H1 (cell line): ENCODE measurements at regions not wholly inside any gene's neighbourhood (a gene's known extent, or its start where the extent isn't known, plus 50 kb on each side); places are given as distances from the start of the nearest gene placed in this dataset.

Experiments used
- CTCF ChIA-PET: fragments of 300-600 bp; sonication (Branson Sonifier 250); formaldehyde crosslinking; loops from one replicate; lab custom pipeline; 2021; ENCODE audit not compliant: partially characterized antibody; lab: Charles Lee
- POLR2A ChIA-PET: fragments of 300-600 bp; sonication (Branson Sonifier 250); formaldehyde crosslinking; loops from one replicate; lab custom pipeline; 2021; ENCODE audit warnings: inconsistent platforms; ENCODE audit not compliant: partially characterized antibody; lab: Charles Lee
- DNase-seq, 2 experiments: peaks; one replicate each; pipeline versions ENCODE4 v3.0.0 to v3.0.0-alpha.2; 2010 to 2022; ENCODE audit warnings: low spot score in 2 of 2, low read depth in 1 of 2, mixed read lengths in 1 of 2
- FAIRE-seq: peaks from 2 replicates; lab custom pipeline; 2011; peaks lifted over from hg19 to GRCh38; lab: Jason Lieb, UNC
- H2AFZ ChIP-seq: 2 replicates; pipeline ENCODE4 v1.8.1; 2012; ENCODE audit warnings: low read length, inconsistent platforms
- H2AK5ac ChIP-seq: 2 replicates; pipeline ENCODE4 v1.6.1; 2013; ENCODE audit warnings: low read depth, low read length
- H2BK120ac ChIP-seq: replicated peaks from 2 replicates; pipeline ENCODE3; 2013; ENCODE audit warnings: low read depth, low read length, inconsistent platforms
- H2BK12ac ChIP-seq: 2 replicates; pipeline ENCODE4 v1.6.1; 2013; ENCODE audit warnings: low read depth, low read length
- H2BK15ac ChIP-seq: 2 replicates; pipeline ENCODE4 v1.6.1; 2013; ENCODE audit warnings: low read length
- H2BK20ac ChIP-seq: 2 replicates; pipeline ENCODE4 v1.6.1; 2013; ENCODE audit warnings: low read length
- H2BK5ac ChIP-seq: 2 replicates; pipeline ENCODE4 v1.6.1; 2013; ENCODE audit warnings: low read depth, low read length
- H3K14ac ChIP-seq: 2 replicates; pipeline ENCODE4 v1.6.1; 2013; ENCODE audit warnings: inconsistent platforms; ENCODE audit not compliant: insufficient read length
- H3K18ac ChIP-seq: 2 replicates; pipeline ENCODE4 v1.6.1; 2013; ENCODE audit warnings: low read length; ENCODE audit errors: extremely low read depth
- H3K23ac ChIP-seq: 2 replicates; pipeline ENCODE4 v1.6.1; 2013; ENCODE audit warnings: inconsistent platforms; ENCODE audit not compliant: insufficient read length
- H3K23me2 ChIP-seq: 2 replicates; pipeline ENCODE4 v1.6.1; 2013; ENCODE audit warnings: low read depth, low read length
- H3K27ac ChIP-seq: 2 replicates; pipeline ENCODE4 v1.6.1; 2011; ENCODE audit warnings: low read depth, low read length, inconsistent platforms
- H3K27me3 ChIP-seq, 4 experiments: replicated peaks in 1 of 4; 1 replicate in 1 of 4; 2 replicates in 3 of 4; pipeline versions ENCODE4 v1.6.1 to v1.8.1; 2011 to 2013; ENCODE audit warnings: low read length in 3 of 4, mild to moderate bottlenecking in 3 of 4, inconsistent platforms in 2 of 4, mixed read lengths in 2 of 4, moderate library complexity in 1 of 4; ENCODE audit not compliant: control insufficient read depth in 3 of 4, insufficient read depth in 3 of 4; ENCODE audit errors: extremely low read depth in 1 of 4
- H3K36me3 ChIP-seq, 4 experiments: 2 replicates each; pipeline versions ENCODE4 v1.6.1 to v1.8.1; 2011 to 2013; ENCODE audit warnings: mild to moderate bottlenecking in 4 of 4, low read length in 3 of 4, moderate library complexity in 2 of 4, control low read depth in 1 of 4, inconsistent platforms in 1 of 4; ENCODE audit not compliant: insufficient read depth in 4 of 4, control insufficient read depth in 2 of 4
- H3K4ac ChIP-seq: replicated peaks from 2 replicates; pipeline ENCODE3; 2013; ENCODE audit warnings: low read length, low read depth, mixed read lengths, inconsistent platforms; ENCODE audit not compliant: insufficient read length
- H3K4me1 ChIP-seq, 4 experiments: replicated peaks in 1 of 4; 1 replicate in 1 of 4; 2 replicates in 3 of 4; pipeline versions ENCODE4 v1.6.1 to v1.8.1; 2011 to 2013; ENCODE audit warnings: low read length in 3 of 4, inconsistent platforms in 2 of 4, mixed read lengths in 1 of 4; ENCODE audit not compliant: insufficient read depth in 4 of 4, control insufficient read depth in 3 of 4
- H3K4me2 ChIP-seq, 2 experiments: 2 replicates each; pipeline versions ENCODE4 v1.6.1 to v1.8.1; 2011 to 2013; ENCODE audit warnings: low read depth in 2 of 2, low read length in 2 of 2, control low read depth in 1 of 2, inconsistent platforms in 1 of 2, mild to moderate bottlenecking in 1 of 2; ENCODE audit not compliant: insufficient read depth in 1 of 2
- H3K4me3 ChIP-seq, 4 experiments: fragments of 200-600, 300-600 bp in 1 of 4; sonication (generic), shearing (Covaris generic), sonication (Bioruptor Twin) in 1 of 4; 2 replicates each; pipeline versions ENCODE4 v1.5.1 to v1.8.1; 2011 to 2016; ENCODE audit warnings: low read length in 4 of 4, low read depth in 3 of 4, control low read depth in 2 of 4, inconsistent platforms in 2 of 4, mild to moderate bottlenecking in 2 of 4, mixed read lengths in 1 of 4, moderate library complexity in 1 of 4; ENCODE audit not compliant: insufficient read depth in 2 of 4; ENCODE audit errors: extremely low read depth in 1 of 4
- H3K56ac ChIP-seq: replicated peaks from 2 replicates; pipeline ENCODE3; 2013; ENCODE audit warnings: low read depth, mild to moderate bottlenecking, mixed read lengths, low read length, inconsistent platforms; ENCODE audit not compliant: insufficient read length
- H3K79me1 ChIP-seq: 2 replicates; pipeline ENCODE4 v1.6.1; 2013; ENCODE audit warnings: low read depth, low read length, control low read depth
- H3K79me2 ChIP-seq, 2 experiments: 2 replicates each; pipeline versions ENCODE4 v1.6.1 to v1.8.1; 2012 to 2013; ENCODE audit warnings: low read length in 2 of 2, mild to moderate bottlenecking in 2 of 2, inconsistent platforms in 1 of 2; ENCODE audit not compliant: insufficient read depth in 2 of 2, control insufficient read depth in 1 of 2
- H3K9ac ChIP-seq, 4 experiments: replicated peaks in 1 of 4; 1 replicate in 1 of 4; 2 replicates in 3 of 4; pipeline versions ENCODE4 v1.6.1 to v1.8.1; 2011 to 2013; ENCODE audit warnings: low read depth in 3 of 4, low read length in 3 of 4, control low read depth in 2 of 4, mild to moderate bottlenecking in 2 of 4, moderate library complexity in 2 of 4, inconsistent platforms in 1 of 4; ENCODE audit errors: extremely low read depth in 1 of 4
- H3K9me3 ChIP-seq, 2 experiments: 2 replicates each; pipeline versions ENCODE4 v1.6.1 to v1.8.1; 2012 to 2013; ENCODE audit warnings: mild to moderate bottlenecking in 2 of 2, moderate library complexity in 2 of 2, control low read depth in 1 of 2, inconsistent platforms in 1 of 2, low read depth in 1 of 2, low read length in 1 of 2, mixed read lengths in 1 of 2; ENCODE audit not compliant: insufficient read depth in 2 of 2
- H4K20me1 ChIP-seq, 2 experiments: replicated peaks in 1 of 2; 2 replicates each; pipeline versions ENCODE3 to v1.8.1; 2011 to 2013; ENCODE audit warnings: inconsistent platforms in 2 of 2, low read length in 2 of 2, mild to moderate bottlenecking in 1 of 2; ENCODE audit not compliant: insufficient read depth in 2 of 2, control insufficient read depth in 1 of 2
- H4K5ac ChIP-seq: 2 replicates; pipeline ENCODE4 v1.6.1; 2013; ENCODE audit warnings: low read length, low read depth, mixed read lengths, inconsistent platforms; ENCODE audit not compliant: insufficient read length
- H4K8ac ChIP-seq: 2 replicates; pipeline ENCODE4 v1.8.0; 2013; ENCODE audit warnings: mild to moderate bottlenecking, moderate library complexity, low read length, inconsistent platforms; ENCODE audit not compliant: insufficient read depth; ENCODE audit errors: extremely low read depth
- H4K91ac ChIP-seq: replicated peaks from 2 replicates; pipeline ENCODE3; 2013; ENCODE audit warnings: low read length, mixed read lengths, inconsistent platforms; ENCODE audit not compliant: insufficient read length
- ASH2L ChIP-seq: fragments of 200-600, 300-600 bp; sonication (generic); IDR thresholded peaks from one replicate; pipeline ENCODE4 v1.7.1; 2017; ENCODE audit warnings: low read length
- BACH1 ChIP-seq: IDR thresholded peaks from 2 replicates; pipeline ENCODE4 v1.6.1; 2012; ENCODE audit warnings: low read length, improper control_type of control experiment
- CHD2 ChIP-seq: IDR thresholded peaks from 2 replicates; pipeline ENCODE4 v1.6.1; 2012; ENCODE audit warnings: low read length, improper control_type of control experiment
- HDAC2 ChIP-seq, 2 experiments: fragments of 300-600 bp in 1 of 2; sonication (generic) in 1 of 2; IDR thresholded peaks; 2 replicates each; pipeline ENCODE4 v1.6.1; 2011 to 2012; ENCODE audit warnings: low read depth in 2 of 2, low read length in 2 of 2, mild to moderate bottlenecking in 2 of 2, moderate library complexity in 2 of 2, borderline replicate concordance in 1 of 2, inconsistent platforms in 1 of 2
- JUND ChIP-seq: IDR thresholded peaks from 2 replicates; pipeline ENCODE4 v1.6.1; 2011; ENCODE audit warnings: mild to moderate bottlenecking, improper control_type of control experiment, low read length
- KDM4A ChIP-seq: IDR thresholded peaks from one replicate; pipeline ENCODE4 v1.7.1; 2012; ENCODE audit warnings: low read depth, mild to moderate bottlenecking, moderate library complexity, low read length, inconsistent platforms; ENCODE audit not compliant: severe bottlenecking
- MAFK ChIP-seq: IDR thresholded peaks from 2 replicates; pipeline ENCODE4 v1.6.1; 2012; ENCODE audit warnings: low read depth, mild to moderate bottlenecking, improper control_type of control experiment, low read length
- POLR2A ChIP-seq, 2 experiments: IDR thresholded peaks; 1 replicate in 1 of 2; 2 replicates in 1 of 2; pipeline ENCODE4 v1.6.1; 2011; ENCODE audit warnings: low read depth in 2 of 2, low read length in 2 of 2, mild to moderate bottlenecking in 2 of 2; ENCODE audit errors: control extremely low read depth in 1 of 2
- POLR2AphosphoS5 ChIP-seq: IDR thresholded peaks from 2 replicates; pipeline ENCODE4 v1.6.1; 2011; ENCODE audit warnings: low read depth, low read length
- RAD21 ChIP-seq, 2 experiments: IDR thresholded peaks in 1 of 2; conservative IDR thresholded peaks in 1 of 2; 2 replicates each; pipeline ENCODE4 v1.6.1; 2011; ENCODE audit warnings: low read depth in 2 of 2, low read length in 2 of 2, improper control_type of control experiment in 1 of 2, inconsistent platforms in 1 of 2, mild to moderate bottlenecking in 1 of 2, moderate library complexity in 1 of 2
- RBBP5 ChIP-seq: IDR thresholded peaks from 2 replicates; pipeline ENCODE4 v1.7.1; 2012; ENCODE audit warnings: low read depth, mild to moderate bottlenecking, inconsistent platforms, low read length, moderate library complexity, borderline replicate concordance
- SP4 ChIP-seq: IDR thresholded peaks from 2 replicates; pipeline ENCODE4 v1.6.1; 2012; ENCODE audit warnings: low read length, inconsistent platforms
- TAF7 ChIP-seq: optimal IDR thresholded peaks from 2 replicates; pipeline ENCODE3; 2011; ENCODE audit warnings: low read depth, mild to moderate bottlenecking, inconsistent platforms, low read length, moderate library complexity, borderline replicate concordance
- WGBS, 2 experiments: shearing (Covaris generic) in 1 of 2; methylation state at CpG; one replicate each; pipeline versions ENCODE4 v1.1.6 to v1.1.7; 2013 to 2015; ENCODE audit warnings: low lambda C conversion rate in 2 of 2, mixed read lengths in 2 of 2, inconsistent platforms in 1 of 2, low coverage in 1 of 2, missing lambda C conversion rate in 1 of 2; ENCODE audit not compliant: insufficient replicate concordance in 2 of 2, insufficient coverage in 1 of 2, insufficient read length in 1 of 2; ENCODE audit errors: extremely low coverage in 1 of 2, missing lambda C conversion rate in 1 of 2; 5-methylcytosine and 5-hydroxymethylcytosine counted together
- TF ChIP-seq, protein P1 (sequence below): IDR thresholded peaks from 2 replicates; pipeline ENCODE4 v1.6.1; 2011; ENCODE audit warnings: low read depth, mild to moderate bottlenecking, low read length; ENCODE audit not compliant: insufficient read depth

DNA sequence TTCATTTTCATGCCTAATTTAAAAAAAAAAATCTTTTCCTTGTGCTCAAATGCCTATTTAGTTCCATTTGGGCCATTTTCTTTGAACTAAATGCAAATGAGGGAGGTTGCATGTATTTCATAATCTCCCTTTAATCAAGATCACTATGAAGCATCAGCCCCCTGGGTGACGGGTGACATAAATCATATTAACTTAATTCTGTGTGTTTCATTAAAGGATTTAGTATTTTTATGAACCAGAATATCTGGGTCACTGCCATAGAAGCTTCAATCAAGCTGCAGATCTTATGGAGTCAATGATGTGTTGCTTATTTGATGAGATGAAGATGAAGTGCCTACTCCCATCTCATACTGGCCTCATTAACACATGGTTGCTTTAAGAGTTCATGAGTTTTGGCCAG, 301.9 kb upstream of the PRKCQ start:
- Histone ChIP-seq H3K4me2 (no peak overlapping the region), H3K27me3 (no peaks in the 10 kb centered on the region), H4K5ac (no peak overlapping the region), H2AFZ (no peak overlapping the region), H3K56ac (no peak overlapping the region), H2BK12ac (no peak overlapping the region), H3K9ac (no peak overlapping the region), H3K79me1 (no peaks in the 10 kb centered on the region), H3K79me2 (no peaks in the 10 kb centered on the region), H2BK5ac (no peak overlapping the region), H3K27ac (no peak overlapping the region), H2BK120ac (no peak overlapping the region), H3K4ac (no peak overlapping the region), H3K18ac (no peak overlapping the region), H4K8ac (no peak overlapping the region), H3K4me3 (no peak overlapping the region), H2BK15ac (no peak overlapping the region), H3K14ac (no peak overlapping the region), H2AK5ac (no peak overlapping the region), H3K23ac (no peak overlapping the region), H4K20me1 (no peaks in the 10 kb centered on the region), H3K36me3 (no peaks in the 10 kb centered on the region), H3K4me1 (peaks cover 4 to 13% (median 10%) of the 10 kb centered on the region in 4 experiments; a peak in 5 of 7 replicates), H3K23me2 (no peaks in the 10 kb centered on the region; the same call in 1 of the 2 replicates), H4K91ac (no peak overlapping the region), H3K9me3 (no peaks in the 10 kb centered on the region), H2BK20ac (no peak overlapping the region)
- ChIA-PET CTCF (interaction anchor here (0.7 to 1.4 kb wide), 2 partner anchors 38 to 95 kb away, joined by 3 to 5 read pairs; no protein-coding TSS in a partner anchor), POLR2A (no interaction called here)
- FAIRE-seq, result no peak
- WGBS, 2 experiments, result 92% methylated on average over 1 of the region's 1 CpG; no CpG with 5 or more reads in 1 of the 2 experiments
- TF ChIP-seq SP4 (no peak), MAFK (no peak), CHD2 (no peak), RBBP5 (no peak), RAD21 (IDR thresholded peaks at IDR 0.05 in 1 of 2, conservative IDR thresholded peaks at IDR 0.05 in 1 of 2; ENCODE audit: low read depth in 2 of 2, low read length in 2 of 2) (no peak), POLR2AphosphoS5 (no peak), BACH1 (no peak), POLR2A (IDR thresholded peaks at IDR 0.05; ENCODE audit: control extremely low read depth in 1 of 2, low read depth in 2 of 2, low read length in 2 of 2) (no peak), KDM4A (no peak), TAF7 (no peak), ASH2L (no peak), HDAC2 (IDR thresholded peaks at IDR 0.05; ENCODE audit: borderline replicate concordance in 1 of 2, low read depth in 2 of 2, low read length in 2 of 2) (no peak), JUND (no peak)
- TF ChIP-seq, protein P1, sequence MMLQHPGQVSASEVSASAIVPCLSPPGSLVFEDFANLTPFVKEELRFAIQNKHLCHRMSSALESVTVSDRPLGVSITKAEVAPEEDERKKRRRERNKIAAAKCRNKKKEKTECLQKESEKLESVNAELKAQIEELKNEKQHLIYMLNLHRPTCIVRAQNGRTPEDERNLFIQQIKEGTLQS, result no peak
- DNase-seq, result no peak
